ENCODE measurements at regions not wholly inside any gene's neighbourhood (a gene's known extent, or its start where the extent isn't known, plus 50 kb on each side); places are given as distances from the start of the nearest gene placed in this dataset.

DNA sequence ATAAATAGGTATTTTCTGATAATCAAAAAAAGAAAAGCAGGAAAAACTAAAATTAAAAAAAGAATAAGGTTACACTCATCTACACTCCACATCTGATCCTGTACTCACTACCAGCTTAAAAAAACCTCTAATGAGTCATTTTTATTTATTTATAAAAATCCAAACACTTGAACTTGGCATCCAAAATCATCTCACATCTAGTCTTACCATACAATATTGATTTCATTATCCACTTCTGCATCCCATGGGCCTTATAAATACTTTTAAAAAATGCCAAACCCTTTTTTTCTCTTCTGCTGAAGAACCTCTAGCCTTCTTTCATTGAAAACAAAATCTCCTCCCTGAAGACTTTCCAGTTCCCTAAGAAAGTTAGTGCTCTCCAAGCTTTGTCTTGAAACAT is 109.7 kb downstream of the TMTC3 start:
- peak; percentile 31 for DNase-seq

DNA sequence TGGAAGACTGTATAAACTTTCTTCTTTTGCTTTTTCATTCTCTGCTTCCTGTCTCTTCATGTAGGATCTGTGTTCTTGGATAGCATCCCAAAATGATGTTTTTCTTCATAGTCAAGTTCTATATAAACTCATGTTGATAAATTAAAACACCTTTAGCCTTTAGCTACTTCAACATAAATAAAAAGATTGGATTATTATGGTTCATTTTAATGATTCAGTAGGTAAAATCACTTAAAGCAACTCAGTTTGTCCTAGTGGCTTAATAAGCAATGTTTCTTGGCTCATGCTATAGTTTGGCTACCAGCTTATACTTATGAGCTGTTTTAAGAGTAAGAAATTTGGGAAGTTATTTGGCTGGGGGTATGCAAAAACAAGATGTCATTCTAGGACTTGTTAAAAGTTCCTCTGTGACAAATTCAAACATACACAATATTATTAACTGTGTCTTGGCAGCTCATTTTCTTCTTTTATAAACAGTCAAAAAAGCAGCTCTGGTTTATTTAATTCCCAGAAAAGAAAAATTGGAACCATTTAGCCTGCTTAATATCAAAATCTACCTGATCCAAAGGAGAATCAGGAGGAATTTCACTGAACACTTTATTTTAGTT is 111.4 kb downstream of the TMTC3 start:
- no peak for DNase-seq

DNA sequence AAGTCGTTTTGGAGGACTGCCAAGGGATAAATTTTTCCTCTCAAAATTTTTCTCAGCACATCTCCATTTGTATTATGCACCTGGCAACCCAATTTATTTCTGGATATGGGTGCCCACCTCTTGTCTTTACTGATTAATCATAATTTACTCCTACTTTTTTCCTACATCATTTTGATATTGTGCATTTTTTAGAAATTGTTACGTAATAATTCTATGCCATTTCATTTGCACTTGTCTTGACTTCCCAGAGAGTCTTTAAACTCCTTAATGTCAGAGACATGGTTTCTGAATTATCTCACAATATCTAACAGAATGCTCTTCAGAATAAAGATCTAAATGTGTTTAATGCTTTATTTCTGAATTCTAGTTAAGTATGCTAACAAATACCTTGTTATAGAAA is 113.1 kb downstream of the TMTC3 start:
- DNase-seq = no peak

DNA sequence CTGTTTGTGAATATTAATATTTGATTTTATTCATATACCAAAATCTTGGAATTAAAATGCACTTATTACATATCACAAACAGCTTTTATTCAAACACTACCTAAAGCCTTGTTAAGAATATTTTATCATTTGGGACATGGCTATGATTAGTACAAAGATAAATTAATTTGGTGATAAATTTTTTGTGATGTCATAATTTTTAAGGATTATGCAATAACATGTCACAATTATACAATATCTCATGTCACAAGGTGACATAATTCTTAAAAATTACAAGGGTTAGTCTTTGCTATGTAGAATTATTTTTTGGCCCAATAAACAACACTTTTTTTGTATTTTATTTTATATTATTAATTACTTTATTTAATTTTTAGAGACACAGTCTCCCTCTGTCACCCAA is 113.7 kb downstream of the TMTC3 start:
- DNase-seq = no peak

DNA sequence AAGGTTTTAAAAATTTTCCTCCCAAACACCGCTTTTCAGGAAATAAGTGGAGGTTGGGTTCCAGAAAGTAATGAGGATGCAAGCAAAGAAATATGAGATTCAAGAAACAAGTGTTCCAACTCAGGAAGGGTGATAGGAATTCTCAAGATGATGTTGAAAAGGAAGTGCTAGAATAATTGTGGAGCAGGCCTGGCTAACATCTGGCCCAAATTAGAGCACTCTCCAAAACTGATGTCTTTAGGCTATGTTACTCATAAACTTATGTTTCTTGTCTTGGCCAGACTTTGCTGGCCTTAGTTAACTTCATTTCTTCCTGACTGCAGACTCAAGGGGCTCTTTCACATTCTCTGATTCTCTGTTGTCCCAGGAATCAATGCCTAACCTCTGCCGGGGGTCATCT is 116.3 kb downstream of the TMTC3 start:
- DNase-seq = no peak

DNA sequence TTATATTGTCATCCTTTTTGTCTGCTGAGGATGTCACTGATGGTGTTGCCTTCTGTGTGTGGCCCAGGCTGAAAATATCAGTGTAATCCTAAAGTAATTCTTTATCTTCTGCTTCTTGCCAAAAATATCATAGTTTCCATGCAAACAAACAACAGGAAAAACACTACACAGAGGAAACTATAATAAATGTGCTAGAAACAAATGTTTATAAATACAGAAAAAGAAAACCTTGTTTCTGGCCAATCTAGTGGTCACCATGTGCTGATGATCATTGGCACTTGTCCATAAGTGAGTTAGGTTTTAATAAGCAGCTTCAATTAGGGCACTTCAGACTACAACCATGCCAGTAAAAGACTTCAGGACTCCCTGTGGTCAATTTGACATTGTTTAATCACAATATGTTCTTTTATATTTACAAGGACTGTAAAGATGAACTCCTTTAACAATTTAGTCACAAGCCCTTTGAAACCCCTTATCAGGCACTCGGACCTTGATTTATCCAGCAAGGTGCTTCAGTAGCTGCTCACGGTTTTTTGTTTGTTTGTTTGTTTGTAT is 124.8 kb downstream of the TMTC3 start:
- no peak for DNase-seq

DNA sequence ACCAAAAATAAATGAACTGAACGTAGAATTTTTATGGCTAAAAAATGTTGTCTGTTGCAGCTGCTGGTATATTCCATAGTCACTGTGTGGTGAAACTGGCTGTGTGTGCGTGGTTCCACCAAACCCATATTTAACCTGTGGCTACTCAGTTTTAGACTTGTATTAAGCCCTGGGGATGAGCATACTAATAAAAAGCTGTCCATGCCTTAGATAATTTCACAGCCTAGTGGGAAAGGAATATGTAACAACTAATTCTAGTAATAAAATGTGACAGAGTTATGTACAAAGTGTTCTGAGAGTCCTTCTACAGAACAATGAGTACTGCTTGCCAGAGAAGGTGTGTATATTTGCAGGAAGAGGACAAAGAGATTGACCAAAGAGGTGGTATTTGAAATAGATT is 125.5 kb downstream of the TMTC3 start:
- DNase-seq = no peak

DNA sequence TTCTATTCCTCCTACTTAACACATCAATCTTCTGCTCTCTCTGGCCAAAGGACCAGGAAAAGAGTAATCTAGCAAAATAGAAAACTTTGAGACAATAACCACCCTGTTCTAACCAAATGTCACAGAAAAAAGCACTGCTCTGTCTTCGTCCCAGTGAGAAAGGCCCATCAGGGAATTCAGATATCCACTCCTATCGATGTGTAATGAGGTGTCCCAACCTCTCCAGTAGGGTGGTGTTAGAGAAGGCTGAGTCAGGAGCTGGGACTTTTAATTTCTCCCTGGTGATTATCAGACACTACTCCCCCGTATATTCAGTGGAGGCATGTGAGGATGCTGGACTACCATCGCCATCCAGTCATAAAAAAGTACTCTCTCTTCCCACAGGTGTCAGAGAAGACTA is 130.3 kb downstream of the TMTC3 start:
- no peak for DNase-seq

DNA sequence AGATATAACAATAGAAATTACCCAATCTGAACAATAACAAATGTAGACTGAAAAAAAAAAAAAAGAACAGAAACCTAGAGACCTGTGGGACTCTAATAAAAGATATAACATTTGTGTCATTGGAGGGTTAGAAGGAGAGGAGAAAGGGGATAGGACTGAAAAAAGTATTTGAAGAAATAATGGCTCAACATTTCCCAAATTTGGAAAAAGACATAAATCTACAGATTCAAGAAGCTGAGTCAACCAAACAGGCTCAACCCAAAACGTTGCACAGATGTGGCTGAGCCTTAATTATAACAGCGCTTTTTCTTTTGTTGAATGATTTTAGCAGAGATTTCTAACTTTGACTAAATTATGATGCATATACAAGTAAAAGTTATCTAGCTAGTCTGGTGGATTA is 131.3 kb downstream of the TMTC3 start:
- DNase-seq = no peak

DNA sequence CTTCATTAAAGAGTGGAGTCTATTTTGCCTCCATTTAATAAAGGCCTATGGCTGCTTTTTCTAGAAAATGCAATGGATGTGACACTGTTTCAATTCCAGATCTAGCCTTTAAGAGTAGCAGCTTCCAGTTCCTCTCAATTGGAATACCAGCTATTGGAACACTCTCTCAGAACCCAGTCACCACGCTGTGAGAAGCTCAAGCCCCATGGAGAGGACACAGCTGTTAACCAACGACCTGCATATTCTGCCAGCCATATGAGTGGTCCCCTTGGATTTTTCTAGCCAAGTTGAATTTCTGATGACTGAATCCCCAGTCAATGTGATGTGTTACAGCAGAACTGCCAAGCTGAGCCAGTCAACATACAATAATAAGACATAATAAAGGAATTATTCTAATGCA is 131.8 kb downstream of the TMTC3 start:
- DNase-seq = no peak

DNA sequence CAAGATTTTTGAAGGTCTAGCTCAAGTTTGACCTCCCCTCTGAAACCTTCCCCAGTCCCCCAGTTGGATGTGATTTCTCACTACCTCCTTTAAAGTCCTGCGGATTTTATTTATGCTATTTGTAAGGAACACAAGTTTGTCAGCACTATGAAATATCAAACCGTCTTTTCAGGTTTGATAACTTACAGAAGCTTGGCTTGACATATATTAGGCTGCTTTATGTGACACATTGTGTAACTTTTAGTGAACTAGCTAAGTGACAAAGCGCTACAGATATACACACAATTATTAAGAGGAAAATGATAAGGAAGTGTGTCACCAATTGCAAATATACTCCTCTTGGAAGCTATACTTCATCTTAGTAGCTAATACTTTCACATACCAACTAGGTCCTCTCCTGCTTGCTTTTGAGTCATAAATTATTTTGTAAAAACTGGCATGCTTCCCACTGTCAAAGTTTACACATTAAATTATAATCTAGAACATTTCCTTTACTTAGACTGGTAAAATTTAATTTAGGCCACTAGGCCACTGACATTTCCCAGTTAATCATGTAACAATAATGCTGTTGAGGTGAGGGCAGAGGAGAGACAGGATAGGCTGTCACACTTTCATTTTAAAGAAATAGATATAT is 149.5 kb downstream of the TMTC3 start:
- DNase-seq = no peak

DNA sequence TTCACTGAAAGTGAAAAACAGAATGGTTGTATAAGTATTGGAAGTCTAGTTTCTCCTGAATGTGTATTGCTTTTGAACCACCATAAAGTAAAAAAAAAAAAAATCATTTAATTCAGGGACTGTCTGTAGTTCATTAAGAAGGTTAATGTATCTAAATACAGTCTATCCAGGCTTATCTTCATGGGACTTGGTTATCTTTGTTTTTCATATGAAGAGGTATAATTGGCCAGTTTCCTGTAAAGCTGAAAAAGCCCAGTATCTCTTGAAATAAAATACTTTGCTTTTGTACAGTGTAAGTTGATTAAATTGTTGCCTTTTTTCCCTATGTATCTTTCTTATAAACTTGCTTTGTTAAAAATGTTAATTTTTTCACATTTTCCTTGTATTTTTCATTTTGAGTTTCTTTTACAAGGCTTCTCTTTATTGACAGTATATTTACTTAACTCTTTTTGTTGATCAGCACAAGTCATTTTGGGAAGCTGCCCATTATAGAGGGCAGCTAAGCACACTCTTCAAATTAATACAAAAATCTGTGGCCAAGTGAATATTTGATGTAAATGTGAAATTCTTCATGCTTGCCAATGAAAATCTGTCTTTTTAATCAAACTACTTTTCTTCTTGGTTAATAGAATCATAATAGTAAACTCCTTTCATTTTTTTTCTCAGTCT is 156.0 kb downstream of the TMTC3 start:
- no peak for DNase-seq

DNA sequence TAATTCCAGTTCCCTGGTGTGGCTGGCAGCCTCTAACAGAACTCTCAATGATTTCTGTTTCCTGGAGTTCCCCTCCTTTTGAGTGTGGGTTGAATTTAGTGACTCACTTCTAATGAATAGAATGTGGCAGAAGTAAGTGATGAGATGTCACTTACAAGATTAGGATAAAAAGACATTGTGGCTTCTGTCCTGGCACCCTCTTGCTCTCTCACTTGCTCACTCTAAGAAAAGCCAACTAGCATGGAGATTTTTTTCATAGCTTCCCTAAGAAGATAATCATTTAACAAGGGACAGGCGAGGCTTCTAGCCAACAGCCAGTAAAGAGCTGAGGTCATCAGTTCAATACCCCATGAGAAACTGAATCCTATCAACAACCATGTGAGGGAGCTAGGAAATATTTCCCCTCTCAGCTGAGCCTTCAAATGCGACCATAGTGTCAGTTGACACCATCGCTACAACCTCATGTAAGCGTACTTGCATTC is 156.7 kb downstream of the TMTC3 start:
- DNase-seq = peak; percentile 79

DNA sequence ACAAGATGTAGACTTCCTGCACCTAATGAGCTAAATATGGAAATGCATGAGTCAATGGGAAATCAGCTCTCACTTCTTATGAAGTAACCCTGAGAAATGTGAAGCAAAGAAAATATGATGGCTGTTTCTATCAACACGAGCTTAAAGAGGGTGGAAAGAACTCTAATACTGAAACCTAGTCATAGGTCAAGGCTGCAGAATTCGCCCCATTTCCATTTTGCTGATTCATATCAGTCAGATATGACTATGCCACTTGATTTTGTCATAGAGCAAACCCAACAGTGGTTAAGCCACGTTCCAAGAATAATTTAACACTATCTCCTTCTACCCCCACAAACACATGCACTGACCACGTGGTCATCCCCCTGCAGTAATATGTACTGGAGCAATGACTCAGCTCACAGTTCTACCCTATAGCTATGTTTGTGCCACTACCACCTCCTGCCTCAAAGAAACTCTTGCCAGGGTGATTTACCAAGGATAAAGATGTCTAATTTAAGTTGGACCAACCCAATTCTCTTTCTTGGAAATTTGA is 157.5 kb downstream of the TMTC3 start:
- DNase-seq = peak; percentile 49

DNA sequence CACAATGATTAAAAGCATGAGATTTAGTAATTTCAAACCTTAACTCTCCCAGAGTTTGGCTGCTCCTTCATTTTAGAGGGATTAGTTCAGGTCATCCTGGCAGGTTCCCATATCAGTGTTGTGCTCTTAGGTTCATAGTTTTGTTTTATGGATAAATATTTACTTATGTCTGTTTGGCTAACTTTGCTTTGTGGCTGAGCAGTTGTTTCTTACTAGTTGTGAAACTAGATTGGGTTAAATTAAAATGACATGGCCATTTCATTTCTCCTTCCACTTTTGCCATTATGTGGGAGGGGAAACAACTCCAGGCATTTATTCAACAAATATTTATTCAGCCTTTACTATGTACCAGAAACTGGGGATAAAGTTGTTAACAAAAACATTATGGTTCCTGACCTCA is 158.8 kb downstream of the TMTC3 start:
- DNase-seq = peak; percentile 24

DNA sequence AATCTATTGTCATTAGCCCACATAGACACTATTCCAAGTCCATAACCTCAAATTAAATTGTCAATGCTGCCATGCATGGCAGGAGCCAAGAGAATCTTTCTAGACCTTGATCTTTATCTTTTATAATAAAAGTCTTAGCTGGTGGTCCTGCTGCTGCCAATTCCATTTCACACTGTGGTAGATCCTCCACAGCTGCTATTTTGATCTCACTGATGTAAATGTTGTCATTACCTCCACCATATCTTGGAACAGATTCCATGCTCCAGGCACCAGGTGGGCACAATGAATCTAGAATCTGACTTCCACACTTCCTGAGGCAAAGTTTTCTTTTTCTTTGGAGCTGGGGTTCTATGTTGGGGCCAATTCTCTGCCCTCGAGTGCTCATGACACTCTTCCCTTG is 161.2 kb downstream of the TMTC3 start:
- DNase-seq = no peak

DNA sequence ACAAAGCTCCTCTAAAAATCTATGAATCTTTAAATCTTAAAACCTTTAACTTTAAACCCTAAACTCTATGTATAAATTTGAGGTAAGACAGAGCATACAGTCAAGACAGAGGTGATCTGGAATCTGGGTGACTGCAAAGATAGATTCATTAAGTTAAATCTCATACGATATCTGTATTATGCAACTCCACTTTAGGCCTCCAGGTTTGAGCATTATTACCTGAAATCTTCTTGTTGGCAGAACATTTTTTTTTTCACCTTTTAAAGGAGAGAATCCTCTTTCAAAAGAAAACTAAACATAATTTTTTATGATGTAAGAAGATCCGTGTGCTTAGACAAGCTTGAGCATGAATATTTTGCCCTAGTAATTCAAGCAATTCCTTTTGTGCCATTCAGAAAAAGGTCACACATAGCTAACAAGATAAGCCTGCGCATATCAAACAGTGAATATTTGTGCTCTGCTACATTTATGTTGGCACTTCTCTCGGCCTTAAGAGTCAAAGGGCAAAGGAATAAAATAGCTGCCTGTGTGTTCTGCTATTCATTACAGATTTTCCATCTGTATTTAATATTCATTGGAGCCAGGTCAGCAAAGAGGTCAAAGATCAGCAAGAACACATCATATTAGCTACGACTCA is 163.3 kb downstream of the TMTC3 start:
- no peak for DNase-seq

DNA sequence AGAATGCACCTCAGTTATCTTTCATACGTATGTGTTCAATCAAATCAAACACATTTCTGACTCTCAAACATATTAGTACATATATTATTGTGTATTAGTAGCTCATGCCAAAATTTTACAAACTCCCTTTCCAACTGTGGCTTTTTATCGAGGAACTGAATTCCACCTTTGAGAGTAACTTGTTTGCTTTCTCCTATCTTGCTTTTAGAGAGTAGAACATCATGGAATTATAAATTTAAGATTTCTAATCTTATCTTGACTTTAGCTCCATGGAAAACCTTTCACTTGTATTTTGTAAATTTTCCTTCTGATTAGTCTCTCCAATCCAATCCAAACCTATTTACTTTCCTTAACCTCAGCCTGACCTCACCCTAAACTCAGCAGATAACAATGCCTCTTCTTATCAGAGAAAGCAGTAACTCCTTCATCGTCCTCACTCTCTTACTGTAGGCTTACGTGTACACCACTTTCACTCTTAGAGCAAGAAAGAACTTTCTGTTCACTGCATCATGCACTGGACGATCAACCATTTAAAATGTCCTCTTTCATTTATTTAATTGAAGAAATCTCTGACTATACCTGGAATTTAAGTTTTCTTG is 164.5 kb downstream of the TMTC3 start:
- no peak for DNase-seq

DNA sequence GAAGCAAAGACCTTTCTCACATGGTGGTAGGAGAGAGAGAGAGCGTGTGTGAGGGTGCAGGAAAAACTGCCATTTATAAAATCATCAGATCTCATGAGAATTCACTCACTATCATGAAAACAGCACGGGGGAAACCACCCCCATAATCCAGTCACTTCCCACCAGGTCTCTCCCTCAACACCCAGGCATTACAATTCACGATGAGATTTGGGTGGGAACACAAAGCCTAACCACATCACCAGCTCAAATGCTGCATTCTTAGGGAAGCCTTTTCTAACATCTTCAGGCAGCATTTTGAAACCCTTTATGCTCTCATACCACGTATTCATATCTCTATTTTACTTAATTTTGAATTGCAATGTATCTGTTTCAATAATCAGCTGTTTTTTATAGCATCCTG is 165.9 kb downstream of the TMTC3 start:
- DNase-seq = no peak

DNA sequence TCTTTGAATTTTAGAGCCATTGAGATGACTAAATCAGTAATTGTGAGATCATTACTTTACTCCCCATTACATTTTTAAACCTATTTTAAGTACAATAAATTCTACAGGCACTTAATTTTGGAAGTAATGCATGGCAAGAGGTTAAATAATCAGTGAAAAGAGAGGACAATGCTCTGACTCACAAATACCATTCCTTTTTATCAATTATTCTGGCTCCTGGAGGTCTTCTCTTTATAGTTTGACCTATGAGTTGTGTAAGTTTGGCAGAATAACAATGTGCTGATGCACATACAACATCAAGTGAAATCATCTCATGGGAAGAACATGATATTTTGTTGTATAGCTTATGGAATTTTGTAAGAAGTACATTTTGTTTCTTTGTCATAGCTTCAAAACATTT is 166.7 kb downstream of the TMTC3 start:
- no peak for DNase-seq

DNA sequence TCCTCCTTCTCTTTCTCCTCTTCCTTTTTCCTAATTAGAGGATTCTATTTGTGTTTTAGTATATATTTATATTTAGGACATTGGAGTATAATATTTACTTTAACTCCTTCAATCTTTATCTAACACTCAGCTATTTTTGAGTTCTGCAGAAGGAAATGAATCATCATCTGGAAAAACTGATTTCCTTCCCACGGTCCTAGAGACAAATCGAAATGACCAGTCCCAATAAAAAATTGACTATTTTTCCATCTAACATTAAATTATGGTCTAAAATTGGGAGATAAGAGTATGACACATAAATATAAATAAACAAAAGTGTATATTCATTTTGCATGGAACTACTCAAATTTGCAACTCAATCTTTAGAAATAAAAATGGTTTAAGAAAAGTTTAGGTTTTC is 167.4 kb downstream of the TMTC3 start:
- DNase-seq = no peak

DNA sequence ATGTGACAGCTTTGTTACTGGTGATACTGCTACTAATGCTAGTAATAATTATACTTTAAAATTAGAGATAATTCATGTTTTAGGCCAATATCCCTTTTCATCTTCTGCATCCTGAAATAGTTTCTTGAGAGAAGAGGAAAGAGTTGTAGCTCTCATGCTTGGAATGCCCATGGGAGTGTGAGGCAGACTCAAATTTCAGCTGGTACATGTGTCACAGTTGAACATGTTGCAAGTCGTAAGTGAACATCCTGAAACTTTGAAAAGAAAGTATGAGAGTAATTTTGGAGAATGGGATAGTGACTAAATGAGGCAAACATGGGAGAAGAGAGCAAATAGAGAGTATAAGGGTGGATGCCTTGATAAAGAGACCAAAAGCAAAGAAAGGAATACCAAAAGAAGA is 168.0 kb downstream of the TMTC3 start:
- DNase-seq = no peak

DNA sequence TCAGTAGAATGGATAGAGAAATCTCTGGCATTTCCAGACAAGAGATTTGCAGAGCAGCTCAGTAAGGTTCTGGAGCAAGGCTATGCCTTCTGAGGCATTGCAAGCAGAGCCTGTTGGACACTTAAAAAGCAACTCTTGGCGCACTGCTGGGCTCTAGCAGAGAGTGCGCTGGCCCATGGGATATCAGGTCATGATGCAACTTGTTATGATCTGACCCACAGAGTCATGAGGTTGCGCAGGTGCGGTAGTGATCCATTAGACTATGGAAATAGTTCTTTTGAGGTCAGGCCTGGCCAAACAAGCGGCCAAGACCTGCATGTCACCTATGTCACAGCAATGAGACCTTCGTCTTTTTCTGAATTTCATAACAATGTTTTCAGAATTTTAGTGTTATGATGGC is 168.6 kb downstream of the TMTC3 start:
- no peak for DNase-seq
